NCI-H226 (cell line): ENCODE measurements at regions not wholly inside any gene's neighbourhood (a gene's known extent, or its start where the extent isn't known, plus 50 kb on each side); places are given as distances from the start of the nearest gene placed in this dataset.
"Not testable (repeated sequence)": the region's sequence is repeated elsewhere in the genome, so short reads cannot be mapped to it uniquely, and the experiment has no call there.

Source experiments
- DNase-seq: peaks from one replicate; pipeline ENCODE4 v3.0.0-alpha.2; 2015

- no peak for DNase-seq
Observed at GRCh38 chr6:90676516-90677300, 89.8 kb upstream of the MAP3K7 start.

- DNase-seq = not testable (repeated sequence)
Observed at GRCh38 chr6:90675107-90675506, 88.2 kb upstream of the MAP3K7 start.

GRCh38 chr6:90674077-90674476 lies 87.2 kb upstream of the MAP3K7 start:
- not testable (repeated sequence) for DNase-seq

GRCh38 chr6:90669846-90670245 lies 83.0 kb upstream of the MAP3K7 start:
- DNase-seq = no peak

DNA sequence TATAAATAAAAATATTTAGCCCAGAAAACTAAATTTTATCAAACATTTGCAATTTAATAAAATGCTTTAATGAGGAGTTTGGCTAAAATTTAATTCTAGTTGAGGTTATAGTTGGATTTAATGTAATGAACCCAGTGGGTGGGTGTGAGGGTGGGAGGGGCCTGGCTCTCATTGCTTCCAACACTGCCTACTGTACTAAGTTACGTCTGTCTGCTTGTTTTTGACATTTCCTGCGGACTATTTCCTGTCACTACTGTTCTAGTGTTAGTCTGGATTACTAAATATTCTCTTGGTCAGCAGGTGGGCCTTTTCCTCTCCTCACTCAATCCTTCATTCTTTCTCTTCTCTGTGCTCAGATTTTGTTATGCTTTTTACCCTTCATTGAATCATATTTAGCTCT lies 82.5 kb upstream of the MAP3K7 start:
- DNase-seq = no peak

DNA sequence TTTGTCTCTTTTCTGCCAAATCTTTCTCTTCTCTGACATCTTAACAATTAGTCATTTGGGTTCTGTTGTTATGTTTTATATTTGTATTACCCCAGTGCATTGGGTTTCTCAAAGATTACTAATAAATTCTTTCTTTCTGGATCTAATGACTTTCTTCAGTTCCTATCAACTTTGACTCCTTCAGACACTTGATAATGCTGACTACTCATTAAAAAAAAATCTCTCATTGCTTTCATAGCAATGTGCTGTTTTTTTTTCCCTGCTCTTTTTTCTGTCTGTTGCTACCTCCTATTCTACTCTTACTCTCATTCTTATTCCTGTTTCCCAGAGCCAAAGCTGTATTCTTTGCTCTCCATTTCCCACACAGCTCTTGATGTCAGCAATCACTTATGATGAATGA lies 81.3 kb upstream of the MAP3K7 start:
- no peak for DNase-seq

GRCh38 chr6:90663873-90664272 lies 77.0 kb upstream of the MAP3K7 start:
- DNase-seq = peak; percentile 14

DNA sequence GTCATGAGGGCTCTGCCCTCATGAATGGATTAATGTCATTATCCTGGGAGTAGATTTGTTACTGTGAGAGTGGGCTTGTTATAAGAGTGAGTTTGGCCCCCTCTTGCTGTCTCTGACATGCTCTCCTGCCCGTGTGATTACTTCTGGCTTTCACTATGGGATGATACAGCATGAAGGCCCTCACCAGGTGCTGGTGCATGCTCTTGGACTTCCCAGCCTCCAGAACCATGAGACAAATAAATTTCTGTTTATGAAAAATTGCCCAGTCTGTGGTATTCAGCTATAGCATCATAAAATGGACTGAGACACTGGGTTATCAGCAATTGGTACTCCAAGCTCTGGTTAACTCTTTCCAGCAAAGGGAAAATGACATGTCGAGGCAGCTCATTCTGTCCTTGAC lies 76.2 kb upstream of the MAP3K7 start:
- no peak for DNase-seq

DNA sequence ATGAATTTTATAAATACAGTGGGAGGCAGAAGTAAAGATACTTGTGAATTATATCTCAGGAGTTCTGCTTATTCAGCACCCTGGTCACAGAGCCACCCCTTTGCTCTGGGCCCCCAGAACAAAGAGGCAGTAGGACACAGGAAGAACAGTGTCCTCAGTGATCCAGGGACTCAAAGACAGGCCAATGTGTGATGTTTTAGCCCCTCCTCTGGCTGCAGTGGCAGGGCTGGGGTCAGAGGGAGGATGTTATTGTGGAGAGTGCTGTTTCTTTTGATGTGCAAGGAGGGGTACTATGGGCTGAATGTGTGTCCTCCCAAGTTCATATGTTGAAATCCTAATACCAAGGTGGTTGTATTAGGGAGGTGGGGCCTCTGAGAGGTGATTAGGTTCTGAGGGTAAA lies 74.1 kb upstream of the MAP3K7 start:
- DNase-seq = no peak

- no peak for DNase-seq
Observed at GRCh38 chr6:90658497-90658896, 71.6 kb upstream of the MAP3K7 start.

- no peak for DNase-seq
Observed at GRCh38 chr6:90656325-90656724, 69.5 kb upstream of the MAP3K7 start.

- no peak for DNase-seq
Observed at GRCh38 chr6:90654806-90655205, 67.9 kb upstream of the MAP3K7 start.

DNA sequence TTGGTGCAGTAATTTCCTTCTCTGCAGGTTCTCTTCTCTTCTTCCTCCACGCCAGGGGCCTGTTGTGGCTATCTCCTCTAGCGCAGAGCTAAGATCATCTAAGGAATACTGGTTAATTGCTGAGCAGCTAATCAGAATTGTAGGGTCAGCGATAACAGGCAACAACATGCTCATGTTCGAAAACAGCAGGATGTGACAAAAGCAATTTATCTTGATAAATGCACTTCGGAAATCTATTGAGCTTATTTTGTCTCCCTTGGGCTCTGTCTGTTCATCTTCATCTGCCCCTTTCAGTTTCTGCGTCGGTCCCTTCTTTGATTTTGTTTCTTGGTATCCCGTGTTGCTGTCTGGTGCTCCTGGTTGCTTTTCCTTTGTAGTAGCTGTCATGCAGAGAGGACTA lies 67.3 kb upstream of the MAP3K7 start:
- no peak for DNase-seq

DNA sequence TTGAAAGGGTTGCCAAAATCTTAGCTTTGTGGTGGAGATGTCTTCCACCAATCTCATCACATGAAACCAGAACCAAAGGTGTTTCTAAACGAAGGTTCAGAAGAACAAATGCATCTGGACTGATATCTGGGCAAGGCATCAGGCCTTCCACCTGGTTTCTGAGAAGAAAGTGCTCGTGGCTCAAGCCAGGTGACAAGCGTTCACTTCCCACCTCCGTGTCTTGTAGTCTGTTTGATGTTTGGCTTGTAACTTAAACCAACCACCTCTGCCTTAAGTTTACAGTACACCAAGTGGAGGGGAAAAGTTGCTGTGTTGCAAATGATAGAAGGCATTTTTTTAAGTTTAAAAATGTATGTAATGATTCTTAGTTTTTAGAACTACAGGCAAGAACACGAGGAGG lies 66.9 kb upstream of the MAP3K7 start:
- no peak for DNase-seq

DNA sequence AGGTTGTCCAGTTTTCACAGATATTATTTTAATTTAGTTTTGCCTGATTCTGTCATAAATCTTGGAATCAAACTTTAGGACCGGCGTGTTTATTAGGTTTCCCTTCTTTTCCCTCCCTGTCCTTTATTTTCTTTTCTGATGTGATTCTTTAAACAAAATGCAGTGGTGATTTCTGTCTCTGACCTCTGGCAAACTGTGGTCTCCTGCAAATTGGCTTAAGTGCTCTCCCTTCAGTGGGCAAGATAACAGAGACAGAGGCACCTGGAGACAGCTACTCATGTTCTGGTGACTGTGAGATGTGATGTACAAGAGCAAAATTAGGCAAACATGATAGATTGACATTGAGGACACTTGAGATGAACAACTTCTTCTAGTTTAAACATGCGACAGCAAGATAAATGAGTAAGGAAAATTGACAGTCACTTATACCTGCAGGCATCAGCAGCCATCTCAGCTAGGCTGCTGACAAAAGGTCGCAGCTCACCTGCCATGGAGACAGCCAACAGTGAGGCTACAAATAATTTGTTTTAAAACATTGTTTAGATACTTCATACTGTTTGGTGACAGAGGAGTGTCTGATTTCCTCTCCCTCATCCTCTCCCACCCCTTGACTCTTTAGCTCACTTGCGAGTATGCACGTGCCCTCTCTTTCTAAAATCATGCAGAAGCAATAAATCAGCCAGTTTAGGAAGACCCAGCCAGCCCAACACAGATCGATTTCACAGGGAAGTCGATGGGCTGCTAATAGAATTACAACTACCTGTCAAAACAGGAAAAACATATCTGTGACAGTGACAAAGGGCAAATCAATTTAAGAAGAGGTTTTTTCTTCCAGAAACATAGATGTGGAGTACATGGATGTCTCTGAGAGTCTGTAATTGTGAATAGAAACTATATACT lies 63.4 kb upstream of the MAP3K7 start:
- DNase-seq = no peak

- no peak for DNase-seq
Observed at GRCh38 chr6:90648873-90649272, 62.0 kb upstream of the MAP3K7 start.

GRCh38 chr6:90646940-90647339 lies 60.1 kb upstream of the MAP3K7 start:
- DNase-seq = no peak

DNA sequence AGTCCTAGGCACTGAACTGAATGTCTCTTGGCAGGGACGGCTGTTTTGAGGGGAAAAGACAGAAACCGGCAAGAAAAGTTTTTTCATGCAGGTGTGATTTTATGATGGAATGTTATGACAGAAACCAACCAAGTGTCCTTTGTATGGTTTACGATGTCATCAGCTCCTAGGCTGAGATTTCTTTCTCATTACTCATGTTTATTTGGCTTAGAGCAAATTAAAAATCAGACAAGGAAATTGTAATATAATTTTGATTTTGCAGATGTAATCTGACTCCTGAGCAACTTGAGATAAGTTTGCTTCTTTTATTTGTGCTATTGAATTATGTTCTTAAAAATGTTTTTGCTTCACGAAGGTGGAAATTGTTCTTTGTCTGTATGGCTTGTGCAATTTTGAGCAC lies 58.8 kb upstream of the MAP3K7 start:
- no peak for DNase-seq

DNA sequence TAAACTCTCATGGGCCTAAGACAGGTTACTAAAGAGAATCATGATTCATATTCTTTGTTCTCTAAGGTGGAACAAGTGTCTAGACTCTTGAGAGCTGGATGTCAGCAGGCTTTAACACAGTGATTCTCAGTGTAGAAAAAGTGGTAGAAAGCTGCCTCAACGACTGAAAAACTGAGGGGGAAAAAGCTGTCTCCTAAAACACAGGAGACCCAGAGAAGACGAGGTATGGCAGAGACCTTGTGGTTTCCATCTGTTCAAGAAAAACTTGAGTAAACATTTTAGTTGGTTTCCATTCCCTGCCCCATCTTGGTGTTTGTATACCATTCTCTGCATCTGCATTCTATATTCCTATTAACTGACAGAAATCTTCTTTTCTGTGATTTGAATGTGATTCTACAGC lies 57.6 kb upstream of the MAP3K7 start:
- no peak for DNase-seq

- no peak for DNase-seq
Observed at GRCh38 chr6:90643381-90643780, 56.5 kb upstream of the MAP3K7 start.

DNA sequence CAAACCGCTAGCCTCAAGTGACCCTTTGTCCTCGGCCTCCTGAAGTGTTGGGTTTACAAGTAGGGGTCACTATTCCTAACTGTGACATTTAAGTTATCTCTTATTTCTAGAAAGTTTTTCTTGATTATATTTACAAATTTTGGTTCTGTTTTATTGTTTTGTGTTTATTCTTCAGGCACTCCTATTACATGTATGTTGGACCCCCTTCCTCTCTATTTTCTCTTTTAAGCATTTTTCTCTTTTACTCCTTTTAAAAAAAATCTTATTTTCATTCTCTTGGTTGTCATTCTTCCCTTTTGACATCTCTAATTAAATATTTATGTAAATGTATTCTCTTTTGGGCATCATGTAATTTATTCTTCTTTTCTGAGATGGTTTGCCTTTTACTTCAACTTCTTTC lies 50.4 kb upstream of the MAP3K7 start:
- no peak for DNase-seq
